DOHH2 (cell line): ENCODE measurements at regions not wholly inside any gene's neighbourhood (a gene's known extent, or its start where the extent isn't known, plus 50 kb on each side); places are given as distances from the start of the nearest gene placed in this dataset.

Experiments
- EZH2phosphoT487 ChIP-seq: fragments of 200-600 bp; sonication (generic); IDR thresholded peaks from 2 replicates; pipeline ENCODE4 v1.6.1; 2017; ENCODE audit warnings: borderline replicate concordance, mild to moderate bottlenecking, antibody characterized with exemption, low read length, moderate library complexity, mixed read lengths
- TF ChIP-seq, protein P1 (sequence below): fragments of 200-600 bp; sonication (generic); IDR thresholded peaks from one replicate; pipeline ENCODE4 v1.5.1; 2014; ENCODE audit warnings: antibody characterized with exemption, mild to moderate bottlenecking, low read depth, low read length; ENCODE audit not compliant: poor library complexity, severe bottlenecking

DNA sequence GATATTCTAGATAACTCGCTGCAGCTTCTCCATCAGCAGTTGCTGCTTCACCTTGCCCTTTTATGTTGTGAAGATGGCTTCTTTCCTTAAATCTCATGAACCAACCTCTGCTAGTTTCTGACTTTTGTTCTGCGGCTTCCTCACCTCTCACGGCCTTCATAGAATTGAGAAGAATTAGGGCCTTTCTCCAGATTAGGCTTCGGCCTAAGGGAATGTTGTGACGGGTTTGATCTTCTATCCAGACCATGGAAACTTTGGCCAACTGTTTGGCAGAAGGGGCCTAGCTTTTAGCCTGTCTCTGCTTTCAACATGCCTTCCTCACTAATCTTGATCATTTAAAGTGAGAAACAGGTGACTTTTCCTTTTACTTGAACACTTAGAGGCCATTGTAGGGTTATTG is 199.9 kb downstream of the CYP26B1 start:
- TF ChIP-seq, protein P1, sequence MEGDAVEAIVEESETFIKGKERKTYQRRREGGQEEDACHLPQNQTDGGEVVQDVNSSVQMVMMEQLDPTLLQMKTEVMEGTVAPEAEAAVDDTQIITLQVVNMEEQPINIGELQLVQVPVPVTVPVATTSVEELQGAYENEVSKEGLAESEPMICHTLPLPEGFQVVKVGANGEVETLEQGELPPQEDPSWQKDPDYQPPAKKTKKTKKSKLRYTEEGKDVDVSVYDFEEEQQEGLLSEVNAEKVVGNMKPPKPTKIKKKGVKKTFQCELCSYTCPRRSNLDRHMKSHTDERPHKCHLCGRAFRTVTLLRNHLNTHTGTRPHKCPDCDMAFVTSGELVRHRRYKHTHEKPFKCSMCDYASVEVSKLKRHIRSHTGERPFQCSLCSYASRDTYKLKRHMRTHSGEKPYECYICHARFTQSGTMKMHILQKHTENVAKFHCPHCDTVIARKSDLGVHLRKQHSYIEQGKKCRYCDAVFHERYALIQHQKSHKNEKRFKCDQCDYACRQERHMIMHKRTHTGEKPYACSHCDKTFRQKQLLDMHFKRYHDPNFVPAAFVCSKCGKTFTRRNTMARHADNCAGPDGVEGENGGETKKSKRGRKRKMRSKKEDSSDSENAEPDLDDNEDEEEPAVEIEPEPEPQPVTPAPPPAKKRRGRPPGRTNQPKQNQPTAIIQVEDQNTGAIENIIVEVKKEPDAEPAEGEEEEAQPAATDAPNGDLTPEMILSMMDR, result no peak
- TF ChIP-seq EZH2phosphoT487, result no peak
